IMR-90 (cell line): ENCODE measurements at regions not wholly inside any gene's neighbourhood (a gene's known extent, or its start where the extent isn't known, plus 50 kb on each side); places are given as distances from the start of the nearest gene placed in this dataset.

Experiments used
- ATAC-seq: fragments of 200-7000 bp; cut with Tn5 transposase; 2 replicates; pipeline ENCODE4 v1.9.1; 2020; ENCODE audit warnings: low read depth, mild to moderate bottlenecking, moderate library complexity
- BruUV-seq: library from RNA; stranded (reverse); fragments of 400-500 nt; replicated peaks from 2 replicates; lab custom pipeline; 2021; lab: Mats Ljungman, UMichigan
- CTCF ChIA-PET: fragments of 300-600 bp; formaldehyde crosslinking; extraction: SDS; loops from one replicate; lab custom pipeline; 2021; ENCODE audit warnings: antibody characterized with exemption; lab: Yijun Ruan, JAX
- POLR2A ChIA-PET: fragments of 300-600 bp; sonication (Branson Sonifier 250); formaldehyde crosslinking; loops from one replicate; lab custom pipeline; 2022; ENCODE audit warnings: antibody characterized with exemption; ENCODE audit not compliant: unreplicated experiment; lab: Charles Lee
- DNase-seq: peaks from one replicate; pipeline ENCODE4 v3.0.0; 2013
- H2AFZ ChIP-seq: replicated peaks from 2 replicates; pipeline ENCODE3; 2013; ENCODE audit warnings: low read length, mild to moderate bottlenecking; ENCODE audit not compliant: poor library complexity
- H2AK5ac ChIP-seq: 2 replicates; pipeline ENCODE4 v1.6.1; 2013; ENCODE audit warnings: low read depth, low read length, inconsistent platforms
- H2AK9ac ChIP-seq: replicated peaks from 2 replicates; pipeline ENCODE3; 2013; ENCODE audit warnings: mild to moderate bottlenecking, low read depth, low read length, moderate library complexity; ENCODE audit not compliant: poor library complexity
- H2BK120ac ChIP-seq: 2 replicates; pipeline ENCODE4 v1.6.1; 2013; ENCODE audit warnings: low read depth, low read length, inconsistent platforms
- H2BK15ac ChIP-seq: 3 replicates; pipeline ENCODE4 v1.6.1; 2013; ENCODE audit warnings: low read depth, low read length, inconsistent platforms
- H2BK20ac ChIP-seq: 2 replicates; pipeline ENCODE4 v1.6.1; 2013; ENCODE audit warnings: low read depth, mild to moderate bottlenecking, inconsistent platforms, low read length, moderate library complexity
- H2BK5ac ChIP-seq: 2 replicates; pipeline ENCODE4 v1.6.1; 2013; ENCODE audit warnings: mild to moderate bottlenecking, low read depth, low read length, inconsistent platforms; ENCODE audit not compliant: poor library complexity, severe bottlenecking
- H3K14ac ChIP-seq: replicated peaks from 2 replicates; pipeline ENCODE4 v1.6.1; 2013; ENCODE audit warnings: low read depth, low read length, inconsistent platforms
- H3K18ac ChIP-seq: 2 replicates; pipeline ENCODE4 v1.6.1; 2013; ENCODE audit warnings: low read depth, low read length, control low read depth
- H3K23ac ChIP-seq: 2 replicates; pipeline ENCODE4 v1.6.1; 2013; ENCODE audit warnings: low read depth, low read length, inconsistent platforms
- H3K27ac ChIP-seq: 2 replicates; pipeline ENCODE4 v1.5.1; 2013; ENCODE audit warnings: mild to moderate bottlenecking, control low read depth, low read length; ENCODE audit not compliant: insufficient read depth
- H3K27me3 ChIP-seq: 2 replicates; pipeline ENCODE4 v1.6.1; 2013; ENCODE audit warnings: low read length; ENCODE audit not compliant: control insufficient read depth, insufficient read depth
- H3K36me3 ChIP-seq: 2 replicates; pipeline ENCODE4 v1.6.1; 2013; ENCODE audit warnings: low read length, mixed read lengths; ENCODE audit not compliant: control insufficient read depth, insufficient read depth
- H3K4ac ChIP-seq: 2 replicates; pipeline ENCODE4 v1.6.1; 2013; ENCODE audit warnings: low read depth, low read length, inconsistent platforms
- H3K4me1 ChIP-seq: 2 replicates; pipeline ENCODE4 v1.6.1; 2013; ENCODE audit warnings: low read length, mixed read lengths; ENCODE audit not compliant: control insufficient read depth, insufficient read depth
- H3K4me2 ChIP-seq: 2 replicates; pipeline ENCODE4 v1.6.1; 2013; ENCODE audit warnings: low read depth, mild to moderate bottlenecking, control low read depth, low read length, moderate library complexity
- H3K4me3 ChIP-seq: 2 replicates; pipeline ENCODE4 v1.5.1; 2013; ENCODE audit warnings: low read depth, mild to moderate bottlenecking, control low read depth, low read length, moderate library complexity; ENCODE audit not compliant: insufficient read depth
- H3K56ac ChIP-seq: 2 replicates; pipeline ENCODE4 v1.6.1; 2013; ENCODE audit warnings: low read length, inconsistent platforms; ENCODE audit not compliant: insufficient read depth; ENCODE audit errors: extremely low read depth
- H3K79me1 ChIP-seq, 2 experiments: 2 replicates each; pipeline ENCODE4 v1.6.1; 2013; ENCODE audit warnings: low read length in 2 of 2, inconsistent platforms in 1 of 2, low read depth in 1 of 2
- H3K9ac ChIP-seq: 2 replicates; pipeline ENCODE4 v1.6.1; 2013; ENCODE audit warnings: low read depth, low read length, control low read depth
- H3K9me1 ChIP-seq: 2 replicates; pipeline ENCODE4 v1.6.1; 2013; ENCODE audit warnings: low read length, inconsistent platforms; ENCODE audit not compliant: insufficient read depth
- H3K9me3 ChIP-seq: 2 replicates; pipeline ENCODE4 v1.6.1; 2013; ENCODE audit warnings: low read length; ENCODE audit not compliant: control insufficient read depth, insufficient read depth
- H4K20me1 ChIP-seq: 2 replicates; pipeline ENCODE4 v1.6.1; 2013; ENCODE audit warnings: low read length, inconsistent platforms; ENCODE audit not compliant: insufficient read depth
- H4K5ac ChIP-seq: 2 replicates; pipeline ENCODE4 v1.6.1; 2013; ENCODE audit warnings: mild to moderate bottlenecking, low read depth, low read length, control low read depth
- H4K8ac ChIP-seq, 2 experiments: 2 replicates each; pipeline ENCODE4 v1.6.1; 2013; ENCODE audit warnings: low read depth in 2 of 2, low read length in 2 of 2, control low read depth in 1 of 2, inconsistent platforms in 1 of 2
- H4K91ac ChIP-seq: 2 replicates; pipeline ENCODE4 v1.6.1; 2013; ENCODE audit warnings: low read depth, low read length, inconsistent platforms; ENCODE audit not compliant: insufficient read depth
- CEBPB ChIP-seq: IDR thresholded peaks from 2 replicates; pipeline ENCODE4 v1.6.1; 2012; ENCODE audit warnings: low read depth, low read length, improper control_type of control experiment
- CHD1 ChIP-seq: IDR thresholded peaks from 2 replicates; pipeline ENCODE4 v1.6.1; 2012; ENCODE audit warnings: low read depth, low read length, improper control_type of control experiment
- MAFK ChIP-seq: IDR thresholded peaks from 2 replicates; pipeline ENCODE4 v1.6.1; 2012; ENCODE audit warnings: low read depth, low read length, improper control_type of control experiment
- MAZ ChIP-seq: IDR thresholded peaks from 2 replicates; pipeline ENCODE4 v1.6.1; 2012; ENCODE audit warnings: low read depth, mild to moderate bottlenecking, low read length, improper control_type of control experiment, moderate library complexity, borderline replicate concordance
- NFE2L2 ChIP-seq: fragments of 150-350 bp; IDR thresholded peaks from 2 replicates; pipeline ENCODE4 v1.6.1; 2016; ENCODE audit warnings: low read depth, mild to moderate bottlenecking, low read length
- RCOR1 ChIP-seq: IDR thresholded peaks from 2 replicates; pipeline ENCODE4 v1.6.1; 2012; ENCODE audit warnings: mild to moderate bottlenecking, low read length, improper control_type of control experiment; ENCODE audit not compliant: insufficient replicate concordance
- WGBS, 2 experiments: methylation state at CpG; one replicate each; pipeline versions ENCODE4 v1.1.5 to v1.1.7; 2013; ENCODE audit warnings: missing lambda C conversion rate in 2 of 2; ENCODE audit not compliant: insufficient read length in 1 of 2; ENCODE audit errors: extremely low coverage in 2 of 2; 5-methylcytosine and 5-hydroxymethylcytosine counted together
- dilution Hi-C: fragments of 300-500 bp; cut with HindIII; formaldehyde crosslinking; loops from one replicate; pipeline ENCODE4 v1.14.3; 2018; ENCODE audit warnings: low sequenced_read_pairs; ENCODE audit not compliant: unreplicated experiment
- in situ Hi-C: fragments of 300-500 bp; cut with MboI; formaldehyde crosslinking; loops from 3 replicates; pipeline ENCODE4 v1.14.3; 2019; ENCODE audit warnings: low sequenced_read_pairs, inconsistent platforms, mixed read lengths
- intact Hi-C: fragments of 100-400 bp; cut with micrococcal nuclease; formaldehyde crosslinking; loops from 2 replicates; pipeline ENCODE4 v1.10.0; 2022
- TF ChIP-seq, protein P1 (sequence below): fragments of 150-350 bp; IDR thresholded peaks from 2 replicates; pipeline ENCODE4 v1.6.1; 2016; ENCODE audit warnings: low read depth, mild to moderate bottlenecking, low read length, moderate library complexity, borderline replicate concordance

DNA sequence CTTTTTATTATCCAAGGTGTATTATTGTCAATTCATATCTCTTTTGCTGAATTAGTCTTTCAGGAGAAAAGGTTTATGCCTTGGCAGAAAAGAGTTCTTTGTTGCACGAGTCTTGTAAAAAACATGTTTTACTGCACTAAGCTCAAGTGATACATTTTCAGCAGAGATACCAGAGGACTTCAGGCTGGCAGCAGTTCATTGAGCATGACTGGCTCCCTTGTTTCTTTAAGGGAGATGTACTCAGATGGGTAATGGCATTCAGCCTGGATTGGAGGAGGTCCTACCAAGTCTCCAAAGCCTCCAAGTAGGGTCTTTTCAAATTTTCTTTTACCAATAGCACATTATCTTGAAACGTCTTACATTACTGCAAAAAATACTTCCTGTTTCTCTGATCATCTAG is 400.1 kb downstream of the NSUN3 start:
- H3K4ac ChIP-seq, result no peak overlapping the region
- H3K9ac ChIP-seq, result no peak overlapping the region
- H3K27me3 ChIP-seq, result no peaks in the 10 kb centered on the region; the same call in none of the 2 replicates
- POLR2A ChIA-PET, result no interaction called here
- H4K91ac ChIP-seq, result no peak overlapping the region
- intact Hi-C loops (no loop called here), in situ Hi-C loops (no loop called here), dilution Hi-C loops (no loop called here)
- H3K23ac ChIP-seq, result no peak overlapping the region
- H3K79me1 ChIP-seq, result no peaks in the 10 kb centered on the region
- no peaks in the 10 kb centered on the region for H3K4me1 ChIP-seq
- no peak overlapping the region for H2AK5ac ChIP-seq
- DNase-seq, result no peak
- H2BK20ac ChIP-seq, result no peak overlapping the region
- TF ChIP-seq RCOR1 (no peak), CEBPB (no peak), MAFK (no peak), CHD1 (no peak), MAZ (no peak), NFE2L2 (no peak)
- TF ChIP-seq, protein P1, sequence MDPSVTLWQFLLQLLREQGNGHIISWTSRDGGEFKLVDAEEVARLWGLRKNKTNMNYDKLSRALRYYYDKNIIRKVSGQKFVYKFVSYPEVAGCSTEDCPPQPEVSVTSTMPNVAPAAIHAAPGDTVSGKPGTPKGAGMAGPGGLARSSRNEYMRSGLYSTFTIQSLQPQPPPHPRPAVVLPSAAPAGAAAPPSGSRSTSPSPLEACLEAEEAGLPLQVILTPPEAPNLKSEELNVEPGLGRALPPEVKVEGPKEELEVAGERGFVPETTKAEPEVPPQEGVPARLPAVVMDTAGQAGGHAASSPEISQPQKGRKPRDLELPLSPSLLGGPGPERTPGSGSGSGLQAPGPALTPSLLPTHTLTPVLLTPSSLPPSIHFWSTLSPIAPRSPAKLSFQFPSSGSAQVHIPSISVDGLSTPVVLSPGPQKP, result no peak
- no peak overlapping the region for H2BK15ac ChIP-seq
- H4K8ac ChIP-seq, result no peak overlapping the region
- no peak overlapping the region for H2BK5ac ChIP-seq
- no peaks in the 10 kb centered on the region for H3K9me1 ChIP-seq
- H4K5ac ChIP-seq, result no peak overlapping the region
- no peak overlapping the region for H3K27ac ChIP-seq
- no peak for ATAC-seq
- WGBS, 2 experiments, result no CpG with 5 or more reads among the region's 2 CpGs
- H3K14ac ChIP-seq, result no peak overlapping the region
- CTCF ChIA-PET, result no interaction called here
- BruUV-seq, result no TSS peak
- no peak overlapping the region for H3K4me2 ChIP-seq
- H3K56ac ChIP-seq, result no peak overlapping the region
- H3K36me3 ChIP-seq, result no peaks in the 10 kb centered on the region
- H3K4me3 ChIP-seq, result no peak overlapping the region
- H3K18ac ChIP-seq, result no peak overlapping the region
- no peak overlapping the region for H2AFZ ChIP-seq
- no peak overlapping the region for H2AK9ac ChIP-seq
- H2BK120ac ChIP-seq, result no peak overlapping the region
- no peaks in the 10 kb centered on the region for H3K9me3 ChIP-seq
- no peaks in the 10 kb centered on the region for H4K20me1 ChIP-seq
